CD4-positive, alpha-beta T cell treated with Interleukin-17A for 1 hour (primary cell): ENCODE measurements at regions not wholly inside any gene's neighbourhood (a gene's known extent, or its start where the extent isn't known, plus 50 kb on each side); places are given as distances from the start of the nearest gene placed in this dataset.
"Not testable (repeated sequence)": the region's sequence is repeated elsewhere in the genome, so short reads cannot be mapped to it uniquely, and the experiment has no call there.

ENCODE experiments used
- DNase-seq: peaks from one replicate; pipeline ENCODE4 v3.0.0-alpha.2; 2020

DNA sequence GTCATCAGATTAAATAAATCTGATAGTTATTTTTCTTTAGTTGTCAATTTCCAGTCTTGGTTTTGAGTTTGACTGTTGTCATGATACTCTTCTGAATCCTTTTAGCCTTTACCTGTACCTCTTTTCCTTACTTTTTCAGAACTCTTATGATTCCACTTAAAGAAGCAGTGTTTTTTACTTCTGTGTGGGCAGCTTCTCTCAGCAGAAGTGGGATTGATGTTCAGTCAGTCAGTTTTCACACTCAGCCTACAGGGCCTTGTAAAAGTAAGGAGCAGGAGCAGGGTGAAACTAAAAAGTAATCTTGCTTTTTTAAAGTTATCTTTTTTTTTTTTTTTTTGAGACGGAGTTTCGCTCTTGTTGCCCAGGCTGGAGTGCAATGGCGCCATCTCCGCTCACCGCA lies 75.1 kb downstream of the HAUS1 start:
- DNase-seq: no peak

- DNase-seq: no peak
These were observed 78.6 kb downstream of the HAUS1 start for GRCh38 chr18:46182633-46183358.

DNA sequence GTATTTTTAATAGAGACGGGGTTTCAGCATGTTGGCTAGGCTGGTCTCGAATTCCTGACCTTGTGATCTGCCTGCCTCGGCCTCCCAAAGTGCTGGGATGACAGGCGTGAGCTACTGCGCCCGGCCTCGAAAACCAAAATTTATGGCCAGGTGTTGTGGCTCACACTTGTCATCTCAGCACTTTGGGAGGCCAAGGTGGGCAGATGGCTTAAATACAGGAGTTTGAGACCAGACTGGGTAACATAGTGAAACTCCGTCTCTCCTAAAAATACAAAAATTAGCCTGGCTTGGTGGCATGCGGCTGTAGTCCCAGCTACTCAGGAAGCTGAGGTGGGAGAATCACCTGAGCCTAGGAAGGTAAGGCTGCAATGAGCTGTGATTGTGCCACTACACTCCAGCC lies 80.1 kb downstream of the HAUS1 start:
- not testable (repeated sequence) for DNase-seq

DNA sequence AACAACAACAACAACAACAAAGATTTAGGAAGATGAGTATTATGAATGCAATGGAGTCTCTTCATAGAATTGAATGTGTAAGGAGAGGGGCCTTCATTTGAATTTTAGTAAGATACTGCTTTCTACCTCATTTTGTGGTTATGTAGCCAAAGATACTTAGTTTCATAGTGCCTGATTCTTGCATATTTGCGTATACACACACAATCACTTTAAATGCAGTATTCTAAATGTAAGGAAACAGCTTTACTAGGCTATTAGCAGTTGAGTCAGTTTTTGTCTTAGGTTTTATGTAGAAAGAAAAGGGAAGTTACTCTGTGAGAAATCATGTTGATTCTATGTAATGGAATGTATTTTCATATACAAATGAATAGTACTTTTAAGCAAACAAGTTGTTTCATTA lies 80.5 kb downstream of the HAUS1 start:
- no peak for DNase-seq

- no peak for DNase-seq
These were observed 86.5 kb downstream of the HAUS1 start for GRCh38 chr18:46190667-46191066.

DNA sequence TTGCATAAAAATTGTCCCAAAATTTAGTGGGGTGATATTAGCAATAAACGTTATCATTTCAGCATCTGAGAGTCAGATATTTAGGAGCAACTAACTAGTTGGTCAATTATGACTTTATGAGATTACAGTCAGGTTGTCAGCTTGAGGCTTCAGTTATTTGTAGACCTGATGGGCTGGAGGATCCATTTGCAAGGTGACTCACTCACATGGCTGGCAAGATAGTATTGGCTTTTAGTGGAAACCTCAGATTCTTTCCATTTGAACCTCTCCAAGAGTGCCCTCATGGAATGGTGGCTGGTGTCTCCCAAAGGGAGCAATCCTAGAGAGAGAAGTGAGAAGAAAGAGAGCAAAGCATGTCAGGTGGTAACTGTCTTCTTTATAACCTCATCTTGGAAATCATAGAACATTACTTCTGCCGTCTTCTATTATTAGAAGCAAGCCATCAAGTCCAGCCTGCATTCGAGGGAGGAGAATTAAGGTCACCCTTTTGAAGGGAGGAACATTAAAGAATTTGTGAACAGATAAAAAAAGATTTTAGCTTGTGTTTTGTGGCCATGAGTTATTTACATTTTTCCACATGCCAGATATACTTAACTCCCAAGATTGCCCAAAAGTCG lies 92.5 kb downstream of the HAUS1 start:
- no peak for DNase-seq

- peak; percentile 5 for DNase-seq
These were observed 95.4 kb downstream of the HAUS1 start for GRCh38 chr18:46199515-46200147.

DNA sequence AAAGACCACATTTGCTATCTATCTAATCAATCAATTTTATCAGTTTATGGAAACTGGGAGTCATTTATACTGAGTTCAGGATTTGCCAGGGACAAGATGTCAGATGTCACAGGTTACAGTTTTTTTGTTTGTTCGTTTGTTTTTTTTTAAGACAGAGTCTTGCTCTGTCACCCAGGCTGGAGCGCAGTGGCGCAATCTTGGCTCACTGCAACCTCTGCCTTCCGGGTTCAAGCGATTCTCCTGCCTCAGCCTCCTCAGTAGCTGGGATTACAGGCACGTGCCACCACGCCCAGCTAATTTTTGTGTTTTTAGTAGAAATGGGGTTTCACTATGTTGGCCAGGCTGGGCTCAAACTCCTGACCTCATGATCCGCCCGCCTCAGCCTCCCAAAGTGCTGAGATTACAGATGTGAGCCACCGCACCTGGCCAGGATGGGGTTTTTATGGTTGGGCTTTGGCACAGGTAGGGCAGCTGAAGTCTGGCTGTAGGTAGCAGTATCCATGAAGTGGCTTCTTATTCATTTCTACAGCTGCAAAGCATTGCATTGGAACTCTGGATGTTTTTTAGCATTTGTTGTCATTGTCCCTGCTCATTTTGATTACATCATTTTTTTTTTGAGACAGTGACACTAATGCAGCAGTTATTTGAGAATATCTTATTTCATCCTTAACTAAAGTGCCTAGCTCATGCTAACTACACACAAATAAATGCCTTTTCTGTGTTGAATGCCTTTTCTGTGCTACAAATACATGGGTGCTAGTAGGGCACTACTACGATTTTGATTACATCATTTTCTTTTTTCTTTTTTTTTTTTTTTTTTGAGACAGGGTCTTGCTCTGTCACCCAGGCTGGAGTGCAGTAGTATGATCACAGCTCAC lies 96.2 kb downstream of the HAUS1 start:
- not testable (repeated sequence) for DNase-seq

DNA sequence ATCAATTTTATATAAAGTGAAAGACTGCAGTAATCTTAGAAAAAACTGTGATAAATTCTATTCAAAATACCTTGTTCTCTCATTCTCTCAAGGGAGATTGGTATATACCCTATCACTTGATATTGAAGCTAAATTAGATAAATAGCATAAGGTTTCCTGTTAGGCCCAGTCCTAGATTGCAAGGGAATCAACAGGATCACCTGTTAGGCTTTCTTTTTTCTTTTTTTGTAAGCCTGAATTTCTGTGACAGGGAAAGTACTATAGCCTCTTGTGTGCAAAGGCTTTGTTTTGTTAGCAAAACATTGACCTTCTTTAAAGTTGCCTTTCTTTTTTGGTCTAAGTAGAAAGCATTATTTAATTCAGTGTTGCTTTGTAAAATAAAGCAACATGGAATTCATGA lies 100.0 kb downstream of the HAUS1 start:
- DNase-seq: no peak

GRCh38 chr18:46207985-46208384 lies 103.8 kb downstream of the HAUS1 start:
- DNase-seq: no peak

DNA sequence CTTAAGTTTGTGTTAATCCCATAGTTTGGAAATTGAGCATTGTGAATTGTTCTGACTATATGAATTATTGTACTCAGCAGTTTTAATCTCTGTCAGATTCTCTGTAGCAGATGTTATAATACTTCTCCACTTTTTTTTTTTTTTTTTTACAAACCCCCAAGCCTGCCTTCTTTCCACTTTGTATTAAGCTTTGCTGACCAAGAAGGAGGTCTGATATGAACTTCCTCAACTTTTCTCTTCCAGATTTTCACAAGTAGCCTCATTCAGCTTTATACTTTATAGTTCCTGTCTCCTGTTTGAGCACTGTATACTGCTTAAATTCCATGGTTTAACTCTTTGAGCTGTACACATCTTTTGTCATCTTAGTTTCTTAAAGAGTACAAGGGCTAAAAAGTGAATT lies 105.0 kb downstream of the HAUS1 start:
- no peak for DNase-seq

DNA sequence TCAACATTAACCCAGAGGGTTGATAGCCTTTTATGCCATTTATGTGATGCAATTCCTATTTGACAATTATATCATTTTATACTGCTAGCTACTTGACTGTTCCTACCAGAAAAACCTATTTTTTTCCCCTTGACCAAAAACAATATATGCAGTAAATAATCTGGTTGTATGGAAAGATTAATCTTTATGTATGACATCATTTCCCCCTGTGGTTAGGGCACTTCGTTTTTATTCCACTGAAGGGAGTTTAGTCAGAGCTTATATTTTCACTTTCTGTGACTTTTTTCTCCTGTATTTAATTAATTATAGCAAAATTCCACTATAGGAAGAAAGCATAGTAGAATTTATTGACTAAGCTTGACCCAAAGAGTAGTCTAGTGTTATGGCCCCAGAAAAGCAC lies 107.6 kb downstream of the HAUS1 start:
- peak; percentile 54 for DNase-seq

GRCh38 chr18:46212398-46212797 lies 108.2 kb downstream of the HAUS1 start:
- DNase-seq: no peak

- peak; percentile 65 for DNase-seq
These were observed 109.1 kb downstream of the HAUS1 start for GRCh38 chr18:46213295-46213694.

- DNase-seq: no peak
These were observed 110.2 kb downstream of the HAUS1 start for GRCh38 chr18:46214435-46214834.

- no peak for DNase-seq
These were observed 111.9 kb downstream of the HAUS1 start for GRCh38 chr18:46215902-46216723.

- no peak for DNase-seq
These were observed 115.9 kb downstream of the HAUS1 start for GRCh38 chr18:46220116-46220515.

- no peak for DNase-seq
These were observed 117.9 kb downstream of the HAUS1 start for GRCh38 chr18:46222093-46222492.

GRCh38 chr18:46222710-46223360 lies 118.7 kb downstream of the HAUS1 start:
- DNase-seq: no peak

DNA sequence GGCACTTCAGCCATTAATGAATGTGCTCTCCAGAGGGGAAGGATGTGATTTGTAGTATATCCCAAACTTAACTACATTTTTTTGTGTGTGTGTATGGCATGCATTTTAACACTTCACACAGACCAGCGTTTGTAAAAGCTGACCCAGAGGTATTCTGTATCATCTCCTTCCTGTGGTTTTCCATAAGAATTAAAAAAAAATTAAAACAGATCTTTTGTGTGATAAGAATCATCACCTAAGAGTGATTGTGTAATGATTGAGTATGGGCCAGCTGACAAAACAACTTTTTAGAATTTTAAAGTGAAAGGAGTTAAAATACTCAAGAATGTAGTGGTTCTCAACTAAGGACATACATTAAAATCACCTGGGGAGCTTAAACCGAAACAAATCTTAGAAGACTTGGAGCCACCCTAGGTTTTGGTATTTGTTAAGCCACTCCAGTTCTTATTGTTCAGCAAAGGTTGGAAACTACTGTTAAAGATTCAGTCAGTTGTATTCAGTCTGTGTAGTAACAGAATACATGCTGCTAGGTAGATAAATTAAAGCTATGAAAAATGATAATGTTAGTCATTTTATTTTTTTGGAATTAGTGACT lies 120.1 kb downstream of the HAUS1 start:
- DNase-seq: no peak

GRCh38 chr18:46226461-46226860 lies 122.3 kb downstream of the HAUS1 start:
- no peak for DNase-seq
